ENCODE measurements at regions not wholly inside any gene's neighbourhood (a gene's known extent, or its start where the extent isn't known, plus 50 kb on each side); places are given as distances from the start of the nearest gene placed in this dataset.
"Not testable (repeated sequence)": the region's sequence is repeated elsewhere in the genome, so short reads cannot be mapped to it uniquely, and the experiment has no call there.

GRCh38 chr14:101087614-101088394 is 184.3 kb upstream of the RTL1 start:
- no peak for DNase-seq
- peaks cover 36% of the 10 kb centered on the region for H3K27me3 ChIP-seq (ENCODE audit: low read depth)
- intact Hi-C loops (cut with micrococcal nuclease), result no loop called here
- no peak for TF ChIP-seq CTCF (IDR thresholded peaks at IDR 0.05; ENCODE audit: borderline replicate concordance)
- no peak overlapping the region for H3K4me3 ChIP-seq
- H3K27ac ChIP-seq (replicated peaks), result no peak overlapping the region
- no peaks in the 10 kb centered on the region for H3K4me1 ChIP-seq
- H3K36me3 ChIP-seq, result no peaks in the 10 kb centered on the region
- peaks cover 14% of the 10 kb centered on the region for H3K9me3 ChIP-seq (replicated peaks)

- no peak for DNase-seq
- Histone ChIP-seq H3K4me3 (no peak overlapping the region), H3K27me3 (ENCODE audit: low read depth) (peaks cover 37% of the 10 kb centered on the region), H3K27ac (replicated peaks) (no peak overlapping the region), H3K9me3 (replicated peaks) (peaks cover 9% of the 10 kb centered on the region), H3K4me1 (no peaks in the 10 kb centered on the region), H3K36me3 (no peaks in the 10 kb centered on the region)
- intact Hi-C loops (cut with micrococcal nuclease), result no loop called here
- TF ChIP-seq CTCF (IDR thresholded peaks at IDR 0.05; ENCODE audit: borderline replicate concordance), result no peak
Observed at GRCh38 chr14:101088395-101088667, 184.8 kb upstream of the RTL1 start.

GRCh38 chr14:101088714-101089113 is 185.2 kb upstream of the RTL1 start:
- H3K27me3 ChIP-seq (ENCODE audit: low read depth), result peaks cover 37% of the 10 kb centered on the region
- H3K27ac ChIP-seq (replicated peaks), result no peak overlapping the region
- intact Hi-C loops (cut with micrococcal nuclease), result no loop called here
- peaks cover 5% of the 10 kb centered on the region for H3K9me3 ChIP-seq (replicated peaks)
- H3K4me3 ChIP-seq, result no peak overlapping the region
- no peak for TF ChIP-seq CTCF (IDR thresholded peaks at IDR 0.05; ENCODE audit: borderline replicate concordance)
- H3K4me1 ChIP-seq, result no peaks in the 10 kb centered on the region
- no peak for DNase-seq
- no peaks in the 10 kb centered on the region for H3K36me3 ChIP-seq

DNA sequence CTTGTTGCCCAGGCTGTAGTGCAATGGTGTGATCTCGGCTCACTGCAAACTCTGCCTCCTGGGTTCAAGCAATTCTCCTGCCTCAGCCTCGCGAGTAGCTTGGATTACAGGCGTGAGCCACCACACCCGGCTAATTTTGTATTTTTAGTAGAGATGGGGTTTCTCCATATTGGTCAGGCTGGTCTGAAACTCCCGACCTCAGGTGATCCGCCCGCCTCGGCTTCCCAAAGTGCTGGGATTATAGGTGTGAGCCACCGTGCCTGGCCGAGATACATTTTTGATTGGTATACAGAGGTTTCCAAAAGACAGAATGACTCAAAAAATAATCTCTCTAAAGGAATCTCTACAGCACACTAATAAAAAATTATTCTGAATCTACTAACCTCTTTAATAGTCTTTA is 187.0 kb upstream of the RTL1 start:
- intact Hi-C loops (cut with micrococcal nuclease); H3K9me3 ChIP-seq (replicated peaks); H3K4me1 ChIP-seq; H3K4me3 ChIP-seq; H3K36me3 ChIP-seq; H3K27ac ChIP-seq (replicated peaks); DNase-seq: not testable (repeated sequence)
- H3K27me3 ChIP-seq (ENCODE audit: low read depth), result peaks cover 37% of the 10 kb centered on the region

GRCh38 chr14:101090976-101091375 is 187.5 kb upstream of the RTL1 start:
- H3K27me3 ChIP-seq (ENCODE audit: low read depth), result peaks cover 38% of the 10 kb centered on the region
- no peaks in the 10 kb centered on the region for H3K36me3 ChIP-seq
- H3K4me3 ChIP-seq, result no peak overlapping the region
- no peaks in the 10 kb centered on the region for H3K4me1 ChIP-seq
- no peak for TF ChIP-seq CTCF (IDR thresholded peaks at IDR 0.05; ENCODE audit: borderline replicate concordance)
- H3K27ac ChIP-seq (replicated peaks), result no peak overlapping the region
- DNase-seq, result no peak
- intact Hi-C loops (cut with micrococcal nuclease), result no loop called here
- peaks cover 4% of the 10 kb centered on the region for H3K9me3 ChIP-seq (replicated peaks)

DNA sequence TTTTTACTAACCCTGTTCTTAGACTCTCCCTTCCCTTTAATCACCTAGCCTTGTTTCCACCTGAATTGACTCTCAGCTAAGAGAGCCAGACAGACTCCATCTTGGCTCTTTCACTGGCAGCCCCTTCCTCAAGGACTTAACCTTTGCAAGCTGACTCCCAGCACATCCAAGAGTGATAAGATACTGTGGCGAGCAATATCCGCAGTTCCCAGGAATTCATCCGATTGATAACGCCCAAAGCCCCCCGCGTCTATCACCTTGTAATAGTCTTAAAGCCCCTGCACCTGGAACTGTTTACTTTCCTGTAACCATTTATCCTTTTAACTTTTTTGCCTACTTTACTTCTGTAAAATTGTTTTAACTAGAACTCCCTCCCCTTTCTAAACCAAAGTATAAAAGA is 191.4 kb upstream of the RTL1 start:
- intact Hi-C loops (cut with micrococcal nuclease); H3K9me3 ChIP-seq (replicated peaks); H3K36me3 ChIP-seq: not testable (repeated sequence)

More for the DNA sequence above, 191.4 kb upstream of the RTL1 start:
- DNase-seq; H3K27ac ChIP-seq (replicated peaks); H3K4me3 ChIP-seq; H3K4me1 ChIP-seq: not testable (repeated sequence)
- peaks cover 54% of the 10 kb centered on the region for H3K27me3 ChIP-seq (ENCODE audit: low read depth)
